PC-3 (cell line): ENCODE measurements at regions not wholly inside any gene's neighbourhood (a gene's known extent, or its start where the extent isn't known, plus 50 kb on each side); places are given as distances from the start of the nearest gene placed in this dataset.

Experiments used
- CTCF ChIP-seq: fragments of 300-600 bp; sonication (generic); conservative IDR thresholded peaks from 2 replicates; pipeline ENCODE4 v1.5.1; 2017; ENCODE audit warnings: antibody characterized with exemption, low read depth, mild to moderate bottlenecking, low read length
- EZH2 ChIP-seq: fragments of 300-600 bp; sonication (generic); IDR thresholded peaks from one replicate; pipeline ENCODE4 v1.6.1; 2017; ENCODE audit warnings: antibody characterized with exemption, mild to moderate bottlenecking, low read length; ENCODE audit not compliant: unreplicated experiment
- EZH2phosphoT487 ChIP-seq: fragments of 300-600 bp; sonication (generic); IDR thresholded peaks from 2 replicates; pipeline ENCODE4 v1.6.1; 2018; ENCODE audit warnings: mild to moderate bottlenecking, antibody characterized with exemption, low read length, borderline replicate concordance

GRCh38 chr6:40916845-40917244 lies 122.2 kb downstream of the UNC5CL start:
- no peak for TF ChIP-seq EZH2phosphoT487
- no peak for TF ChIP-seq CTCF
- no peak for TF ChIP-seq EZH2
